Neural crest cell (in vitro differentiated cells): ENCODE measurements at regions not wholly inside any gene's neighbourhood (a gene's known extent, or its start where the extent isn't known, plus 50 kb on each side); places are given as distances from the start of the nearest gene placed in this dataset.

Experiments
- DNase-seq: peaks from one replicate; pipeline ENCODE4 v3.0.0; 2021; ENCODE audit warnings: low read depth, mixed read lengths, low spot score
- H3K27ac Mint-ChIP-seq: one replicate; pipeline ENCODE4 v1.8.0; 2021; ENCODE audit warnings: mild to moderate bottlenecking, mixed read lengths; ENCODE audit not compliant: unreplicated experiment
- H3K27me3 Mint-ChIP-seq: 2 replicates; pipeline ENCODE4 v1.8.0; 2021; ENCODE audit warnings: low read depth, mild to moderate bottlenecking, mixed read lengths
- H3K36me3 Mint-ChIP-seq: 2 replicates; pipeline ENCODE4 v1.8.0; 2021; ENCODE audit warnings: low read depth, mild to moderate bottlenecking, mixed read lengths
- H3K4me1 Mint-ChIP-seq: 2 replicates; pipeline ENCODE4 v1.8.0; 2021; ENCODE audit warnings: mixed read lengths
- H3K4me3 Mint-ChIP-seq: one replicate; pipeline ENCODE4 v1.8.0; 2021; ENCODE audit warnings: mild to moderate bottlenecking, mixed read lengths
- H3K9me3 Mint-ChIP-seq: 2 replicates; pipeline ENCODE4 v1.8.0; 2021; ENCODE audit warnings: mixed read lengths
- TF ChIP-seq, protein P1 (sequence below): fragments of 200-600 bp; sonication (generic); conservative IDR thresholded peaks from 2 replicates; pipeline ENCODE4 v1.5.0; 2021; ENCODE audit warnings: antibody characterized with exemption, mild to moderate bottlenecking

- Mint-ChIP-seq H3K27ac (no peak overlapping the region), H3K4me3 (no peak overlapping the region), H3K27me3 (peaks cover 2% of the 10 kb centered on the region), H3K4me1 (no peaks in the 10 kb centered on the region), H3K36me3 (peaks cover 2% of the 10 kb centered on the region), H3K9me3 (peaks cover 7% of the 10 kb centered on the region)
- TF ChIP-seq, protein P1, sequence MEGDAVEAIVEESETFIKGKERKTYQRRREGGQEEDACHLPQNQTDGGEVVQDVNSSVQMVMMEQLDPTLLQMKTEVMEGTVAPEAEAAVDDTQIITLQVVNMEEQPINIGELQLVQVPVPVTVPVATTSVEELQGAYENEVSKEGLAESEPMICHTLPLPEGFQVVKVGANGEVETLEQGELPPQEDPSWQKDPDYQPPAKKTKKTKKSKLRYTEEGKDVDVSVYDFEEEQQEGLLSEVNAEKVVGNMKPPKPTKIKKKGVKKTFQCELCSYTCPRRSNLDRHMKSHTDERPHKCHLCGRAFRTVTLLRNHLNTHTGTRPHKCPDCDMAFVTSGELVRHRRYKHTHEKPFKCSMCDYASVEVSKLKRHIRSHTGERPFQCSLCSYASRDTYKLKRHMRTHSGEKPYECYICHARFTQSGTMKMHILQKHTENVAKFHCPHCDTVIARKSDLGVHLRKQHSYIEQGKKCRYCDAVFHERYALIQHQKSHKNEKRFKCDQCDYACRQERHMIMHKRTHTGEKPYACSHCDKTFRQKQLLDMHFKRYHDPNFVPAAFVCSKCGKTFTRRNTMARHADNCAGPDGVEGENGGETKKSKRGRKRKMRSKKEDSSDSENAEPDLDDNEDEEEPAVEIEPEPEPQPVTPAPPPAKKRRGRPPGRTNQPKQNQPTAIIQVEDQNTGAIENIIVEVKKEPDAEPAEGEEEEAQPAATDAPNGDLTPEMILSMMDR, result no peak
- no peak for DNase-seq
Observed at GRCh38 chr15:37586011-37586583, 348.3 kb upstream of the TMCO5A start.

- no peak for DNase-seq
- peaks cover 6% of the 10 kb centered on the region for H3K27me3 Mint-ChIP-seq
- H3K9me3 Mint-ChIP-seq, result peaks cover 2% of the 10 kb centered on the region
- no peaks in the 10 kb centered on the region for H3K4me1 Mint-ChIP-seq
- TF ChIP-seq, protein P1, result no peak
- H3K36me3 Mint-ChIP-seq, result peaks cover 2% of the 10 kb centered on the region
- no peak overlapping the region for H3K4me3 Mint-ChIP-seq
- H3K27ac Mint-ChIP-seq, result no peak overlapping the region
Observed at GRCh38 chr15:37586976-37587375, 347.5 kb upstream of the TMCO5A start.

DNA sequence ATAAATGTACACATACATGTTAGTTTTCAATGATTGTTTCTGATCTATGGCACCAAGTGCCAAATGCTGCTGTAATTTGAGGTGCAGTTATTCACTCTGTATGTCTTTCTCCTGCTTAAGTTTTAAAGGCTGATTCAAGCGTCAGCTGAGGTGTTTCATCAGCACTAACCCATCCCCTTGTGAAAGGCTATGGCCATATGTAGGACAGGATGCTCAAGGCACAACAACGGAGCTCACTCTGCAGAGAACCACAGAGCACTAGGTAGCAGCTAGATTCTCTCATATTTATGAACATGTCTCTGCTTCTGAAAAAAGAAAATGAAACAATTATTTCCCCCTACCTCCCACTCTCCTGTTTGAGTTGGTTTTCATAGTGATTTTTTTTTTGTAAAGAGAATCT, 340.0 kb upstream of the TMCO5A start:
- Mint-ChIP-seq H3K4me3 (no peak overlapping the region), H3K4me1 (no peaks in the 10 kb centered on the region), H3K27ac (no peak overlapping the region), H3K9me3 (no peaks in the 10 kb centered on the region), H3K36me3 (no peaks in the 10 kb centered on the region), H3K27me3 (peaks cover 11% of the 10 kb centered on the region)
- TF ChIP-seq, protein P1, result no peak
- DNase-seq, result no peak

DNA sequence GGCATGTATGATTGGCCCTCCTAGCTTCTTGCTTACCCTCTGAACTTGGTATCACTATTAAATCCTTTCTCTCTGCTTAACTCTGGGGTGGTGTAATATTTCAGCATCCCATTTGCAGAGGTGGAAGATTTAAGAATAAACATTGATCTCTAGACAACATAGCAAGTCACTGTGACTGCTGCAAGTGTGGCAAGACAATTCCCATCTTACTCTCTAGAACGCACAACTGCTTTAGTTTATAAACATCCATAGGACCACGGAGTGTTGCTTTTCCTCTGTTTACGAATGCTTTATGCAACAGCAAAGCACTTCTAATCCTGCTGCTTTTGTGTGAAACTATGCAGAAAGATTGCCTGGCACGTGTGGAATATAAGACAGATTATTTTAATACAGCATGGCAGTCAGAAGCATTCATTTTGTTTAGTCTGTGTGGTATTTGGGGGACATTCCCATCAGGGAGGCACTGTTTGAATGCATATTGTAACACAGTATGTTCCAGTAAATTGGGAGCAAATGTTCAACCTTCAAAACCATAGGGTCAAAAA, 338.9 kb upstream of the TMCO5A start:
- no peaks in the 10 kb centered on the region for H3K4me1 Mint-ChIP-seq
- H3K4me3 Mint-ChIP-seq, result no peak overlapping the region
- H3K27ac Mint-ChIP-seq, result no peak overlapping the region
- no peaks in the 10 kb centered on the region for H3K9me3 Mint-ChIP-seq
- TF ChIP-seq, protein P1, result no peak
- H3K27me3 Mint-ChIP-seq, result peaks cover 11% of the 10 kb centered on the region
- H3K36me3 Mint-ChIP-seq, result no peaks in the 10 kb centered on the region
- no peak for DNase-seq

GRCh38 chr15:37599156-37599555, 335.3 kb upstream of the TMCO5A start:
- Mint-ChIP-seq H3K36me3 (no peaks in the 10 kb centered on the region), H3K27me3 (peaks cover 3% of the 10 kb centered on the region), H3K4me1 (no peaks in the 10 kb centered on the region), H3K9me3 (no peaks in the 10 kb centered on the region), H3K27ac (no peak overlapping the region), H3K4me3 (no peak overlapping the region)
- DNase-seq, result no peak
- TF ChIP-seq, protein P1, result no peak
